Activated T-cell treated with anti-CD3 and anti-CD28 coated beads, Interleukin-2, amount 50 U/mL, for 24 hours (primary cell): ENCODE measurements at regions not wholly inside any gene's neighbourhood (a gene's known extent, or its start where the extent isn't known, plus 50 kb on each side); places are given as distances from the start of the nearest gene placed in this dataset.
A peak's percentile ranks its signal among the peaks of the same experiment; 100 is the strongest.

ENCODE experiments used
- DNase-seq: peaks from one replicate; pipeline ENCODE4 v3.0.0-alpha.2; 2020
- H3K27ac Mint-ChIP-seq: 2 replicates; pipeline ENCODE4 v1.8.0; 2020; ENCODE audit warnings: mild to moderate bottlenecking, mixed read lengths
- H3K27me3 Mint-ChIP-seq: 2 replicates; pipeline ENCODE4 v1.8.0; 2020; ENCODE audit warnings: mixed read lengths
- H3K36me3 Mint-ChIP-seq: 2 replicates; pipeline ENCODE4 v1.8.0; 2020; ENCODE audit warnings: low read depth, mixed read lengths
- H3K4me1 Mint-ChIP-seq: 2 replicates; pipeline ENCODE4 v1.8.0; 2020; ENCODE audit warnings: low read depth, mixed read lengths
- H3K4me3 Mint-ChIP-seq: 2 replicates; pipeline ENCODE4 v1.8.0; 2020; ENCODE audit warnings: mild to moderate bottlenecking, moderate library complexity, mixed read lengths
- H3K9me3 Mint-ChIP-seq: 2 replicates; pipeline ENCODE4 v1.8.0; 2020; ENCODE audit warnings: mixed read lengths

DNA sequence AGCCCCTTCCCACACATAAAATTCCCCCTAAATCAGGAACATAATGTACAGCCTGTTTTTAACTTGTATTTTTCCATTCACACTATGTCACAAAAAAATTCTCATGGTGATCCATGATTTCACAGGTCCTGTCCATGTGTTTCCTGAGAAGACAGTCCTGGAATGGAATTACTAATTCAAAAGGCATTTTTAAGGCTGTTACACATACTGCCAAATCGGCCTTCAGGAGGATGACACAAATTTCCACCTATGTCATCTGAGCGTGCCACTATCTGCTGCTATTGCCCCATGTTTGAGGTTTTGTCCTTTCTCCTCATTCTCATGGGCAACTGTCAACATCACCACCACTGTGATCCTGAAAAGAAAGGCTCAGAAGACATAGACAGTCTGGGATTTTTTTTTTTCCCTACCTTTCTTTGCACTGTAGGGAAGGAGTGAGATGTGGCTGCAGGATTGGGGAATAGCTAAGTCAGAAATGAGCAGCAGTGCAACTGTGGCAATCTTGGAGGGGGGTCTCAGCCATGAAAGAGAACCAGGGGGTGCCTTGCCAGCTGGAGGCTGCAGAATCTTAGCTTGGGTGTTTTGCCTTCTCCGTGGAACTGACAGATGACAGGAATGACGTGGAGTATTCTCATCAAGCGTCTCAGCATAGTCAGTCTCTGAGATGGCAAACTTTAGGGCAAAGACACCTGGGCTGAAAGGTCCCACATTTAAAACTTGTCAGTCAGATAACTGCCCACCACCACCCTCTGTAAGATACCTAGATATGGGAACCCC lies 73.4 kb downstream of the MARCHF4 start:
- no peak for DNase-seq
- H3K4me3 Mint-ChIP-seq, result no peak overlapping the region
- H3K9me3 Mint-ChIP-seq, result no peaks in the 10 kb centered on the region
- H3K27me3 Mint-ChIP-seq, result no peaks in the 10 kb centered on the region
- no peaks in the 10 kb centered on the region for H3K36me3 Mint-ChIP-seq
- no peak overlapping the region for H3K27ac Mint-ChIP-seq
- H3K4me1 Mint-ChIP-seq, result peaks cover 11% of the 10 kb centered on the region

DNA sequence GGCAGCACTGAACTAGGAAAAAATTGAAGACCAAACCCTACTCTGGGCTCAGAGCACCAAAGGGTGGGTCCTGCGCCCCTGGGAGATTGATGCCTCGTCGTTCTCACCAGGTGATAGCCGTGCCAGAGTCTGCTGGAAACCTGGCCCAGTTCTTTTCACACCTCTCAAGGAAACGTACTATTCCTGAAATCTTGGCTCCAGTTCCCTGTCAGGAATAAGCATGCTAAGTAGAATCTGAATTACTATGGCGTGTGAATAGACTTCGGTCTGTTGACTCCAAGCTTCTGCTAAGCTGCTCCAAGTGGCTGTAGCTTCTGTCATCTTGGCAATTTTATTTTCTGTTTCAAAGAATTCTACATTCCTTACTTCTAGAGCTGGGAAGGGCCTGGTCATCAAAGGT lies 75.4 kb downstream of the MARCHF4 start:
- Mint-ChIP-seq H3K9me3 (no peaks in the 10 kb centered on the region), H3K27ac (no peak overlapping the region), H3K4me1 (peaks cover 11% of the 10 kb centered on the region), H3K4me3 (no peak overlapping the region), H3K36me3 (no peaks in the 10 kb centered on the region), H3K27me3 (no peaks in the 10 kb centered on the region)
- DNase-seq, result no peak

GRCh38 chr2:216294305-216294704 lies 78.0 kb downstream of the MARCHF4 start:
- Mint-ChIP-seq H3K4me1 (peaks cover 11% of the 10 kb centered on the region), H3K27me3 (no peaks in the 10 kb centered on the region), H3K9me3 (no peaks in the 10 kb centered on the region), H3K36me3 (no peaks in the 10 kb centered on the region), H3K27ac (no peak overlapping the region), H3K4me3 (no peak overlapping the region)
- no peak for DNase-seq

DNA sequence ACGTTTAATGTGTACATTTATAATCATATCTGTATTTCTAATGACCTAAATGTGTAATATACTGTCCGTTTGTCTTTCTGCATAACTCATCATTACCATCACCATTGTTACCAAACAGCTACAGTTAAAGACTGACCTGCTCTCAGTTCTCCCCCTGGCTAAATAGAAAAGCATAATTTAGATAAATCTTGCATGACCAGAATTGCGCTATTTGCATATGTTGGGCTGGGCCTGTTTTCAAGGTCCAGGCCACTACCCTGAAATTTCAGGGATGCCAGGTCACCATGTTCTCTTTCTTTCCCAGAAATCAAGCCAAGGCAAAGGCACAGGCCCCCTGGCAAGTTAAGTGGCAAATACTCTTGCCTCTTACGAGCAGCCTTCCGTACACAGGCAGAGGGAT lies 78.4 kb downstream of the MARCHF4 start:
- DNase-seq, result no peak
- Mint-ChIP-seq H3K27me3 (no peaks in the 10 kb centered on the region), H3K4me3 (no peak overlapping the region), H3K36me3 (no peaks in the 10 kb centered on the region), H3K4me1 (peaks cover 11% of the 10 kb centered on the region), H3K27ac (no peak overlapping the region), H3K9me3 (no peaks in the 10 kb centered on the region)

- H3K9me3 Mint-ChIP-seq, result no peaks in the 10 kb centered on the region
- no peaks in the 10 kb centered on the region for H3K27me3 Mint-ChIP-seq
- H3K4me1 Mint-ChIP-seq, result peaks cover 11% of the 10 kb centered on the region
- no peak overlapping the region for H3K27ac Mint-ChIP-seq
- H3K36me3 Mint-ChIP-seq, result no peaks in the 10 kb centered on the region
- DNase-seq, result no peak
- no peak overlapping the region for H3K4me3 Mint-ChIP-seq
Observed at GRCh38 chr2:216292886-216293301, 79.4 kb downstream of the MARCHF4 start.

DNA sequence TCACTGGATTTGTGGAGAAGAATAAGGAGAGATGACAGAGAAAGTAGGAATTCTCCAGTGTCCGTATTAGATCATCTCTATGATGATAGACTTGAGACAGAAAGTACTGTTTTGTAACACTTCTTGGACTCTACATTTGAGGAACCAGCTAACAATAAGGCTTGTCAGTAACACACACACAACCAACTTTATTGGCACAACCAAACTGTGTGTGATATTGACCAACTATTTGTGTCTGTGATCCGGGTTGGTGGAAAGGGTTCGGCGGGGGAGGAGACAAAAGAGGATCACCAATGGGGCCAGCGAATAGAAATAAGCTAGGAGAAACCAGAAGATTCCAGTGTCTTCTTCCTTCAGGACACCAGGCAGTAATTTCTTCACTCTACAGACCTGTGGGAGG lies 79.8 kb downstream of the MARCHF4 start:
- no peaks in the 10 kb centered on the region for H3K36me3 Mint-ChIP-seq

GRCh38 chr2:216289470-216289869 lies 82.8 kb downstream of the MARCHF4 start:
- no peak overlapping the region for H3K4me3 Mint-ChIP-seq
- peaks cover 3% of the 10 kb centered on the region for H3K4me1 Mint-ChIP-seq
- no peaks in the 10 kb centered on the region for H3K27me3 Mint-ChIP-seq
- H3K27ac Mint-ChIP-seq, result no peak overlapping the region
- no peaks in the 10 kb centered on the region for H3K36me3 Mint-ChIP-seq
- DNase-seq, result no peak
- H3K9me3 Mint-ChIP-seq, result no peaks in the 10 kb centered on the region

More for the DNA sequence above, 79.8 kb downstream of the MARCHF4 start:
- Mint-ChIP-seq H3K27me3 (no peaks in the 10 kb centered on the region), H3K4me3 (no peak overlapping the region), H3K9me3 (no peaks in the 10 kb centered on the region), H3K4me1 (peaks cover 11% of the 10 kb centered on the region), H3K27ac (no peak overlapping the region)
- DNase-seq, result no peak

- H3K9me3 Mint-ChIP-seq, result no peaks in the 10 kb centered on the region
- no peak overlapping the region for H3K27ac Mint-ChIP-seq
- no peak for DNase-seq
- no peak overlapping the region for H3K4me3 Mint-ChIP-seq
- H3K27me3 Mint-ChIP-seq, result no peaks in the 10 kb centered on the region
- no peaks in the 10 kb centered on the region for H3K36me3 Mint-ChIP-seq
- peaks cover 3% of the 10 kb centered on the region for H3K4me1 Mint-ChIP-seq
Observed at GRCh38 chr2:216287251-216287650, 85.0 kb downstream of the MARCHF4 start.

GRCh38 chr2:216286616-216287231 lies 85.6 kb downstream of the MARCHF4 start:
- Mint-ChIP-seq H3K27me3 (no peaks in the 10 kb centered on the region), H3K4me3 (no peak overlapping the region), H3K9me3 (no peaks in the 10 kb centered on the region), H3K36me3 (no peaks in the 10 kb centered on the region), H3K27ac (no peak overlapping the region), H3K4me1 (peaks cover 3% of the 10 kb centered on the region)
- no peak for DNase-seq

- Mint-ChIP-seq H3K9me3 (no peaks in the 10 kb centered on the region), H3K27ac (no peak overlapping the region), H3K4me3 (no peak overlapping the region), H3K27me3 (no peaks in the 10 kb centered on the region), H3K4me1 (peaks cover 3% of the 10 kb centered on the region), H3K36me3 (no peaks in the 10 kb centered on the region)
- no peak for DNase-seq
Observed at GRCh38 chr2:216285701-216286100, 86.6 kb downstream of the MARCHF4 start.

GRCh38 chr2:216284708-216285107 lies 87.6 kb downstream of the MARCHF4 start:
- no peak overlapping the region for H3K27ac Mint-ChIP-seq
- no peak overlapping the region for H3K4me3 Mint-ChIP-seq
- H3K36me3 Mint-ChIP-seq, result no peaks in the 10 kb centered on the region
- DNase-seq, result no peak
- H3K9me3 Mint-ChIP-seq, result no peaks in the 10 kb centered on the region
- no peaks in the 10 kb centered on the region for H3K27me3 Mint-ChIP-seq
- peaks cover 3% of the 10 kb centered on the region for H3K4me1 Mint-ChIP-seq

GRCh38 chr2:216283038-216283900 lies 89.0 kb downstream of the MARCHF4 start:
- peak; percentile 35 for DNase-seq
- H3K4me1 Mint-ChIP-seq, result peaks cover 3% of the 10 kb centered on the region
- no peaks in the 10 kb centered on the region for H3K9me3 Mint-ChIP-seq
- H3K4me3 Mint-ChIP-seq, result no peak overlapping the region
- H3K36me3 Mint-ChIP-seq, result no peaks in the 10 kb centered on the region
- no peaks in the 10 kb centered on the region for H3K27me3 Mint-ChIP-seq
- no peak overlapping the region for H3K27ac Mint-ChIP-seq

GRCh38 chr2:216281876-216282275 lies 90.4 kb downstream of the MARCHF4 start:
- no peak for DNase-seq
- no peak overlapping the region for H3K27ac Mint-ChIP-seq
- H3K36me3 Mint-ChIP-seq, result no peaks in the 10 kb centered on the region
- no peaks in the 10 kb centered on the region for H3K27me3 Mint-ChIP-seq
- peaks cover 2% of the 10 kb centered on the region for H3K4me1 Mint-ChIP-seq
- no peaks in the 10 kb centered on the region for H3K9me3 Mint-ChIP-seq
- no peak overlapping the region for H3K4me3 Mint-ChIP-seq

DNA sequence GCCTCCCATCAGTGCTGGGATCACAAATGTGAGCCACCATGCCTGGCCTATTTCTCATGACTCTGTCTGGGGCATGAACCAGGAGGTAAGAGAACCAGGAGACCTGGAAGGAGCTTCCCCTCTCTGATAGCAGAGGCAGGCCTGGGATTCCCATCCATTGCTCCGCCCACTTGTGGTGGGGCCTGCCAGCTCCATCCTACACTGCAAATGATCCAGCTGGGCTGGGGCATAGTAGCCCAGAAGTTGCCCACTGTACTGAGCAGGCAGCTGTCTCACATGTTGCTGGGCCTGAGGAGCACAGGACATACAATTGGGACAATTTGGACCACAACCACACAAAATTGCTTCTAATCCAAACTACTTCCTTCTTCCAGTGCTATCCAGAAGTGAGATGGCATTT lies 91.0 kb downstream of the MARCHF4 start:
- Mint-ChIP-seq H3K36me3 (no peaks in the 10 kb centered on the region), H3K4me1 (no peaks in the 10 kb centered on the region), H3K27me3 (no peaks in the 10 kb centered on the region), H3K4me3 (no peak overlapping the region), H3K9me3 (no peaks in the 10 kb centered on the region), H3K27ac (no peak overlapping the region)
- no peak for DNase-seq

DNA sequence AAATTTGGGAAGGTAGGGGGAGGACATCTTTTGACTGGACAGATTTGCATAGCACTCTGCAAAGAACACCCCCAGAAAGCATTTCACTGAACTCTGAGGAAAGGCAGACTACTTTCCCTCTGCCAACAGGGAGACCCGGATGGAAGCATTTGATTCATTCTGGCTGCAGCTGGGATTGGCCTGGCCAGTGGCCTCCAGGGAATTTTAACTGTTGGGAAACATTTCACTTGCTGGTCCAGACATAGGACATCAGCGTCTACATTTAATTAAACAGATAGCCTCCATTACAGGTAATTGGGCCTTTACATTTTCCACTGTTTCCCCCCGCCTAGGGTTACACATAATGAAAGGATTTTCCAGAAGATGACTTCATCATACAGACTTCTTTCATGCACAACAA lies 92.8 kb downstream of the MARCHF4 start:
- no peaks in the 10 kb centered on the region for H3K36me3 Mint-ChIP-seq
- no peak for DNase-seq
- H3K27ac Mint-ChIP-seq, result no peak overlapping the region
- H3K4me1 Mint-ChIP-seq, result no peaks in the 10 kb centered on the region
- no peak overlapping the region for H3K4me3 Mint-ChIP-seq
- no peaks in the 10 kb centered on the region for H3K27me3 Mint-ChIP-seq
- H3K9me3 Mint-ChIP-seq, result no peaks in the 10 kb centered on the region
